ENCODE measurements at regions not wholly inside any gene's neighbourhood (a gene's known extent, or its start where the extent isn't known, plus 50 kb on each side); places are given as distances from the start of the nearest gene placed in this dataset.

GRCh38 chr4:72809208-72809607 is 240.2 kb upstream of the ADAMTS3 start:
- no peak for TF ChIP-seq CTCF (IDR thresholded peaks at IDR 0.05)
- TF ChIP-seq POLR2A (IDR thresholded peaks at IDR 0.05), result no peak

Measured in esophagus squamous epithelium (tissue), 4 donors.